Liver (tissue), 8 donors: ENCODE measurements at regions not wholly inside any gene's neighbourhood (a gene's known extent, or its start where the extent isn't known, plus 50 kb on each side); places are given as distances from the start of the nearest gene placed in this dataset.

Source experiments
- DNase-seq: peaks from one replicate; pipeline ENCODE4 v3.0.0-alpha.2; 2017; ENCODE audit warnings: low spot score
- H3K27ac ChIP-seq, 2 donors: one replicate each; pipeline ENCODE4 v1.7.0; 2013; ENCODE audit warnings: inconsistent platforms in 2 of 2, low read length in 2 of 2, control low read depth in 1 of 2, low read depth in 1 of 2, mild to moderate bottlenecking in 1 of 2
- H3K27me3 ChIP-seq, 4 donors: one replicate each; pipeline versions ENCODE4 v1.6.1 to v1.7.0; 2013; ENCODE audit warnings: low read length in 3 of 4, inconsistent platforms in 1 of 4, mild to moderate bottlenecking in 1 of 4, moderate library complexity in 1 of 4; ENCODE audit not compliant: control insufficient read depth in 4 of 4, insufficient read depth in 4 of 4
- H3K36me3 ChIP-seq, 4 donors: one replicate each; pipeline versions ENCODE4 v1.6.1 to v1.7.0; 2013; ENCODE audit warnings: low read length in 3 of 4, mild to moderate bottlenecking in 3 of 4, low read depth in 1 of 4, moderate library complexity in 1 of 4; ENCODE audit not compliant: control insufficient read depth in 4 of 4, insufficient read depth in 3 of 4
- H3K4me1 ChIP-seq, 4 donors: one replicate each; pipeline versions ENCODE4 v1.6.1 to v1.7.0; 2013; ENCODE audit warnings: low read length in 3 of 4, mild to moderate bottlenecking in 3 of 4, moderate library complexity in 1 of 4; ENCODE audit not compliant: control insufficient read depth in 4 of 4, insufficient read depth in 4 of 4
- H3K4me3 ChIP-seq, 3 donors: one replicate each; pipeline versions ENCODE4 v1.6.1 to v1.7.0; 2013; ENCODE audit warnings: low read length in 3 of 3, control low read depth in 1 of 3, low read depth in 1 of 3, mild to moderate bottlenecking in 1 of 3
- H3K9ac ChIP-seq, 2 donors: one replicate each; pipeline ENCODE4 v1.7.0; 2013; ENCODE audit warnings: low read length in 2 of 2, mild to moderate bottlenecking in 2 of 2, moderate library complexity in 2 of 2, control low read depth in 1 of 2, low read depth in 1 of 2
- H3K9me3 ChIP-seq, 4 donors: one replicate each; pipeline versions ENCODE4 v1.6.1 to v1.7.0; 2013; ENCODE audit warnings: low read length in 3 of 4; ENCODE audit not compliant: control insufficient read depth in 4 of 4
- CTCF ChIP-seq: fragments of 150-350 bp; IDR thresholded peaks from 2 replicates; pipeline ENCODE4 v1.5.1; 2017; ENCODE audit warnings: improper control_type of control experiment, low read depth, low read length; ENCODE audit not compliant: missing input control
- GABPA ChIP-seq, 2 donors: IDR thresholded peaks in 1 of 2; conservative IDR thresholded peaks in 1 of 2; 2 replicates each; pipeline ENCODE4 v1.6.1; 2016; ENCODE audit warnings: antibody characterized with exemption in 2 of 2, mild to moderate bottlenecking in 1 of 2, moderate library complexity in 1 of 2
- HNF4A ChIP-seq, 2 donors: conservative IDR thresholded peaks; 2 replicates each; pipeline ENCODE4 v1.6.1; 2016; ENCODE audit warnings: antibody characterized with exemption in 2 of 2, mild to moderate bottlenecking in 2 of 2
- HNF4G ChIP-seq: IDR thresholded peaks from 2 replicates; pipeline ENCODE4 v1.6.1; 2016; ENCODE audit warnings: antibody characterized with exemption
- JUND ChIP-seq, 2 donors: IDR thresholded peaks; 2 replicates each; pipeline ENCODE4 v1.6.1; 2016; ENCODE audit warnings: antibody characterized with exemption in 2 of 2
- MAX ChIP-seq: IDR thresholded peaks from 2 replicates; pipeline ENCODE4 v1.6.1; 2016; ENCODE audit warnings: antibody characterized with exemption
- RAD21 ChIP-seq, 2 donors: IDR thresholded peaks; 2 replicates each; pipeline ENCODE4 v1.6.1; 2016; ENCODE audit warnings: antibody characterized with exemption in 2 of 2, mild to moderate bottlenecking in 2 of 2
- REST ChIP-seq: IDR thresholded peaks from 2 replicates; pipeline ENCODE4 v1.6.1; 2016; ENCODE audit warnings: antibody characterized with exemption, mild to moderate bottlenecking
- RXRA ChIP-seq, 2 donors: IDR thresholded peaks; 2 replicates each; pipeline ENCODE4 v1.6.1; 2017 to 2018; ENCODE audit warnings: antibody characterized with exemption in 2 of 2, mild to moderate bottlenecking in 1 of 2
- SP1 ChIP-seq: IDR thresholded peaks from 2 replicates; pipeline ENCODE4 v1.6.1; 2018; ENCODE audit warnings: antibody characterized with exemption, mild to moderate bottlenecking
- TAF1 ChIP-seq: conservative IDR thresholded peaks from 2 replicates; pipeline ENCODE4 v1.6.1; 2016; ENCODE audit warnings: antibody characterized with exemption, mild to moderate bottlenecking
- YY1 ChIP-seq: IDR thresholded peaks from 2 replicates; pipeline ENCODE4 v1.6.1; 2016; ENCODE audit warnings: antibody characterized with exemption, mild to moderate bottlenecking
- ZBTB33 ChIP-seq: IDR thresholded peaks from 2 replicates; pipeline ENCODE4 v1.6.1; 2016; ENCODE audit warnings: antibody characterized with exemption
- WGBS: extraction: QIAGEN DNeasy Blood & Tissue Kit; methylation state at CpG from one replicate; pipeline ENCODE4 v1.1.7; 2013; 5-methylcytosine and 5-hydroxymethylcytosine counted together
- donor health status: healthy.
- donor health status: healthy.
- donor health status: healthy.
- donor health status: healthy.
- donor health status: healthy.

GRCh38 chr14:37869633-37870032 lies 274.2 kb downstream of the TTC6 start:
- no peak overlapping the region for H3K4me3 ChIP-seq
- no peak overlapping the region for H3K9ac ChIP-seq
- peaks cover 0 to 43% (median 31%) of the 10 kb centered on the region in 4 donors for H3K4me1 ChIP-seq
- no peaks in the 10 kb centered on the region for H3K36me3 ChIP-seq
- no peak overlapping the region for H3K27ac ChIP-seq
- 78% methylated on average over 2 of the region's 2 CpGs for WGBS
- no peaks in the 10 kb centered on the region for H3K27me3 ChIP-seq
- H3K9me3 ChIP-seq, result no peaks in the 10 kb centered on the region
- TF ChIP-seq CTCF (no peak), REST (no peak), HNF4A (conservative IDR thresholded peaks at IDR 0.05) (no peak), RXRA (IDR thresholded peaks at IDR 0.05) (no peak), GABPA (IDR thresholded peaks at IDR 0.05 in 1 of 2, conservative IDR thresholded peaks at IDR 0.05 in 1 of 2) (no peak)
- no peak for DNase-seq

GRCh38 chr14:37870170-37870569 lies 274.7 kb downstream of the TTC6 start:
- Histone ChIP-seq H3K9ac (peak overlapping the region in 1 of 2 donors; percentile 60), H3K27me3 (no peaks in the 10 kb centered on the region), H3K36me3 (no peaks in the 10 kb centered on the region), H3K4me1 (peaks cover 0 to 42% (median 31%) of the 10 kb centered on the region in 4 donors), H3K4me3 (peak overlapping the region in 2 of 3 donors; percentile 23 to 30), H3K9me3 (no peaks in the 10 kb centered on the region), H3K27ac (no peak overlapping the region)
- WGBS, result 31% methylated on average over 5 of the region's 5 CpGs
- TF ChIP-seq JUND (IDR thresholded peaks at IDR 0.05) (no peak), HNF4A (conservative IDR thresholded peaks at IDR 0.05) (peak in 1 of 2 donors; percentile 30)
- DNase-seq, result no peak

GRCh38 chr14:37870632-37871346 lies 275.4 kb downstream of the TTC6 start:
- DNase-seq, result no peak
- Histone ChIP-seq H3K4me1 (peaks cover 0 to 36% (median 25%) of the 10 kb centered on the region in 4 donors), H3K4me3 (peak overlapping the region in 2 of 3 donors; percentile 23 to 30), H3K9me3 (no peaks in the 10 kb centered on the region), H3K36me3 (no peaks in the 10 kb centered on the region), H3K27me3 (no peaks in the 10 kb centered on the region), H3K27ac (peak overlapping the region in 1 of 2 donors; percentile 51), H3K9ac (peak overlapping the region in 1 of 2 donors; percentile 60)
- WGBS, result 28% methylated on average over 11 of the region's 11 CpGs
- TF ChIP-seq RAD21 (IDR thresholded peaks at IDR 0.05) (peak; percentile 41 to 57), RXRA (IDR thresholded peaks at IDR 0.05) (peak; percentile 30 to 70), YY1 (peak; percentile 53), HNF4G (no peak), CTCF (no peak), MAX (no peak), ZBTB33 (no peak), SP1 (peak; percentile 44), TAF1 (no peak)
